SK-N-SH (cell line): ENCODE measurements at regions not wholly inside any gene's neighbourhood (a gene's known extent, or its start where the extent isn't known, plus 50 kb on each side); places are given as distances from the start of the nearest gene placed in this dataset.

Experiments
- CTCF ChIA-PET: fragments of 300-600, 350-600 bp; formaldehyde crosslinking; extraction: SDS; loops from one replicate; lab custom pipeline; 2021; lab: Yijun Ruan, JAX
- POLR2A ChIA-PET: fragments of 350-600 bp; sonication (Branson Sonifier 250); formaldehyde crosslinking; extraction: SDS; loops from one replicate; lab custom pipeline; 2020; ENCODE audit warnings: antibody characterized with exemption, inconsistent platforms; lab: Yijun Ruan, JAX
- DNase-seq: peaks from one replicate; pipeline ENCODE4 v3.0.0; 2012
- H2AFZ ChIP-seq: fragments of 200-600 bp; sonication (generic); 2 replicates; pipeline ENCODE4 v1.8.1; 2016; ENCODE audit warnings: antibody characterized with exemption, mild to moderate bottlenecking, low read depth
- H3F3A ChIP-seq: fragments of 200-600 bp; sonication (generic); replicated peaks from 2 replicates; pipeline ENCODE3; 2016; ENCODE audit warnings: antibody characterized with exemption, mild to moderate bottlenecking; ENCODE audit not compliant: insufficient read depth
- H3K27ac ChIP-seq, 2 experiments: fragments of 200-500 bp in 1 of 2; fragments of 200-600 bp in 1 of 2; sonication (Bioruptor generic) in 1 of 2; sonication (generic), shearing (Covaris generic) in 1 of 2; 2 replicates each; pipeline versions ENCODE4 v1.5.1 to v1.6.1; 2014 to 2016; ENCODE audit warnings: low read depth in 2 of 2, inconsistent platforms in 1 of 2, low read length in 1 of 2, mild to moderate bottlenecking in 1 of 2, mixed read lengths in 1 of 2
- H3K27me3 ChIP-seq: fragments of 200-600 bp; sonication (generic), shearing (Covaris generic); 2 replicates; pipeline ENCODE4 v1.6.1; 2016; ENCODE audit warnings: mixed run types; ENCODE audit not compliant: insufficient read depth
- H3K36me3 ChIP-seq, 2 experiments: fragments of 200-500 bp in 1 of 2; fragments of 200-600 bp in 1 of 2; sonication (Bioruptor generic) in 1 of 2; sonication (generic) in 1 of 2; replicated peaks in 1 of 2; 2 replicates each; pipeline versions ENCODE3 to v1.5.1; 2014 to 2016; ENCODE audit warnings: low read length in 1 of 2, mild to moderate bottlenecking in 1 of 2; ENCODE audit not compliant: insufficient read depth in 2 of 2, control insufficient read depth in 1 of 2
- H3K4me1 ChIP-seq, 2 experiments: fragments of 200-500 bp in 1 of 2; fragments of 200-600 bp in 1 of 2; sonication (Bioruptor generic) in 1 of 2; sonication (generic), shearing (Covaris generic) in 1 of 2; 2 replicates each; pipeline versions ENCODE4 v1.5.1 to v1.6.1; 2014 to 2016; ENCODE audit warnings: low read depth in 1 of 2, low read length in 1 of 2, mixed run types in 1 of 2; ENCODE audit not compliant: insufficient read depth in 2 of 2, control insufficient read depth in 1 of 2
- H3K4me2 ChIP-seq: fragments of 200-600 bp; sonication (generic), shearing (Covaris generic); 2 replicates; pipeline ENCODE4 v1.6.1; 2017; ENCODE audit warnings: mixed run types
- H3K4me3 ChIP-seq, 2 experiments: fragments of 200-500 bp in 1 of 2; fragments of 200-600 bp in 1 of 2; sonication (Bioruptor generic) in 1 of 2; sonication (generic), shearing (Covaris generic) in 1 of 2; 2 replicates each; pipeline versions ENCODE4 v1.5.1 to v1.8.1; 2014 to 2016; ENCODE audit warnings: low read depth in 2 of 2, inconsistent platforms in 1 of 2, low read length in 1 of 2, mild to moderate bottlenecking in 1 of 2, mixed read lengths in 1 of 2, moderate library complexity in 1 of 2
- H3K79me2 ChIP-seq: fragments of 200-600 bp; sonication (generic); 2 replicates; pipeline ENCODE4 v1.8.1; 2017; ENCODE audit warnings: mild to moderate bottlenecking; ENCODE audit not compliant: insufficient read depth
- H3K9ac ChIP-seq: fragments of 200-600 bp; sonication (generic); 2 replicates; pipeline ENCODE4 v1.6.1; 2017; ENCODE audit warnings: mixed run types
- H3K9me2 ChIP-seq: fragments of 200-600 bp; sonication (generic); 2 replicates; pipeline ENCODE4 v1.6.1; 2017; ENCODE audit warnings: mixed run types
- H3K9me3 ChIP-seq: fragments of 200-600 bp; sonication (generic); 2 replicates; pipeline ENCODE4 v1.6.1; 2017; ENCODE audit warnings: mixed run types, mild to moderate bottlenecking, moderate library complexity
- H4K20me1 ChIP-seq: fragments of 200-600 bp; sonication (generic); 2 replicates; pipeline ENCODE4 v1.6.1; 2017; ENCODE audit warnings: mild to moderate bottlenecking, mixed run types; ENCODE audit not compliant: insufficient read depth
- ELF1 ChIP-seq: IDR thresholded peaks from 2 replicates; pipeline ENCODE4 v1.4.0; 2012
- FOXJ3 ChIP-seq: sonication (generic); formaldehyde crosslinking; IDR thresholded peaks from 2 replicates; pipeline ENCODE4 v1.5.1; 2020; ENCODE audit warnings: mild to moderate bottlenecking, missing genetic modification reagents
- FOXM1 ChIP-seq: IDR thresholded peaks from 2 replicates; pipeline ENCODE4 v1.4.0; 2012; ENCODE audit warnings: low read depth, mild to moderate bottlenecking
- MEF2A ChIP-seq: IDR thresholded peaks from 2 replicates; pipeline ENCODE4 v1.4.0; 2012; ENCODE audit warnings: low read depth, borderline replicate concordance
- NRF1 ChIP-seq: IDR thresholded peaks from 2 replicates; pipeline ENCODE4 v1.6.1; 2012; ENCODE audit warnings: low read depth, mild to moderate bottlenecking, low read length
- POLR2AphosphoS5 ChIP-seq: IDR thresholded peaks from 2 replicates; pipeline ENCODE4 v1.6.1; 2012; ENCODE audit warnings: low read depth, low read length
- RAD21 ChIP-seq: IDR thresholded peaks from 2 replicates; pipeline ENCODE4 v1.6.1; 2012; ENCODE audit warnings: mild to moderate bottlenecking, low read length
- RCOR1 ChIP-seq: fragments of 150-350 bp; IDR thresholded peaks from 2 replicates; pipeline ENCODE4 v1.6.1; 2017; ENCODE audit warnings: antibody characterized with exemption, low read length
- RXRA ChIP-seq: IDR thresholded peaks from 2 replicates; pipeline ENCODE4 v1.4.0; 2012; ENCODE audit warnings: low read depth, mild to moderate bottlenecking, borderline replicate concordance
- SIN3A ChIP-seq: IDR thresholded peaks from 2 replicates; pipeline ENCODE4 v1.6.1; 2012; ENCODE audit warnings: low read depth, mild to moderate bottlenecking, low read length, moderate library complexity, borderline replicate concordance
- SMC3 ChIP-seq: IDR thresholded peaks from 2 replicates; pipeline ENCODE4 v1.6.1; 2012; ENCODE audit warnings: low read depth, low read length, improper control_type of control experiment
- TCF12 ChIP-seq: IDR thresholded peaks from 2 replicates; pipeline ENCODE4 v1.4.0; 2012
- WGBS: methylation state at CpG from one replicate; pipeline ENCODE4 v1.1.6; 2017; ENCODE audit warnings: low lambda C conversion rate; 5-methylcytosine and 5-hydroxymethylcytosine counted together
- TF ChIP-seq, protein P1 (sequence below): IDR thresholded peaks from 2 replicates; pipeline ENCODE4; 2012
- TF ChIP-seq, protein P2 (sequence below): IDR thresholded peaks from 2 replicates; pipeline ENCODE4 v1.4.0; 2012; ENCODE audit warnings: low read depth, borderline replicate concordance
- TF ChIP-seq, protein P3 (sequence below): IDR thresholded peaks from 2 replicates; pipeline ENCODE4 v1.4.0; 2012; ENCODE audit warnings: low read depth, borderline replicate concordance

DNA sequence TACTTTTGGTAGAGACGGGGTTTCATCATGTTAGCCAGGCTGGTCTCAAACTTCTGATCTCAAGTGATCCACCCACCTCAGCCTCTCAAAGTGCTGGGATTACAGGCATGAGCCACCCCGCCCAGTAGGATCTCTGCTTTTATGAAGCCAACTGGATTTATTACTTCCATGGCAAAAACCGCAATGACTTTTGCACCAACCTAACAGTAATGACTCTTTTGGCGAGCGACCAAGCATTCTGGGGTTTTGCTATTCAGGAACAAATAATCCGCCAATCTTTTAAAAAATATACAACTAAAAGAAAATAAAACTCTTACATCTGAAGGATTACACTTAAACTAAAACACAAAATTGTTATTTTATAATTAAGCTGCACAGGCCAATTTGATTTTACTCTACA lies 260.6 kb downstream of the ZEB2 start:
- Histone ChIP-seq H3K4me1 (no peaks in the 10 kb centered on the region), H3K27me3 (no peaks in the 10 kb centered on the region), H3K27ac (no peak overlapping the region), H3K9me3 (peaks cover 10% of the 10 kb centered on the region), H2AFZ (no peak overlapping the region), H3K4me3 (no peak overlapping the region), H3K9ac (no peak overlapping the region), H4K20me1 (no peaks in the 10 kb centered on the region), H3K79me2 (no peaks in the 10 kb centered on the region), H3F3A (no peaks in the 10 kb centered on the region), H3K36me3 (peaks cover 0 to 8% of the 10 kb centered on the region in 2 experiments), H3K9me2 (no peaks in the 10 kb centered on the region), H3K4me2 (no peak overlapping the region)
- WGBS: 94% methylated on average over 6 of the region's 6 CpGs
- TF ChIP-seq, protein P1, sequence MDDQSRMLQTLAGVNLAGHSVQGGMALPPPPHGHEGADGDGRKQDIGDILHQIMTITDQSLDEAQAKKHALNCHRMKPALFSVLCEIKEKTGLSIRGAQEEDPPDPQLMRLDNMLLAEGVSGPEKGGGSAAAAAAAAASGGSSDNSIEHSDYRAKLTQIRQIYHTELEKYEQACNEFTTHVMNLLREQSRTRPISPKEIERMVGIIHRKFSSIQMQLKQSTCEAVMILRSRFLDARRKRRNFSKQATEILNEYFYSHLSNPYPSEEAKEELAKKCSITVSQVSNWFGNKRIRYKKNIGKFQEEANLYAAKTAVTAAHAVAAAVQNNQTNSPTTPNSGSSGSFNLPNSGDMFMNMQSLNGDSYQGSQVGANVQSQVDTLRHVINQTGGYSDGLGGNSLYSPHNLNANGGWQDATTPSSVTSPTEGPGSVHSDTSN: no peak
- TF ChIP-seq POLR2AphosphoS5 (no peak), SIN3A (no peak), TCF12 (no peak), SMC3 (no peak), MEF2A (no peak), NRF1 (no peak), FOXJ3 (CRISPR knock-in tag) (no peak), FOXM1 (no peak), RAD21 (no peak)
- TF ChIP-seq, protein P2, sequence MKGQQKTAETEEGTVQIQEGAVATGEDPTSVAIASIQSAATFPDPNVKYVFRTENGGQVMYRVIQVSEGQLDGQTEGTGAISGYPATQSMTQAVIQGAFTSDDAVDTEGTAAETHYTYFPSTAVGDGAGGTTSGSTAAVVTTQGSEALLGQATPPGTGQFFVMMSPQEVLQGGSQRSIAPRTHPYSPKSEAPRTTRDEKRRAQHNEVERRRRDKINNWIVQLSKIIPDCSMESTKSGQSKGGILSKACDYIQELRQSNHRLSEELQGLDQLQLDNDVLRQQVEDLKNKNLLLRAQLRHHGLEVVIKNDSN: no peak
- TF ChIP-seq, protein P3, sequence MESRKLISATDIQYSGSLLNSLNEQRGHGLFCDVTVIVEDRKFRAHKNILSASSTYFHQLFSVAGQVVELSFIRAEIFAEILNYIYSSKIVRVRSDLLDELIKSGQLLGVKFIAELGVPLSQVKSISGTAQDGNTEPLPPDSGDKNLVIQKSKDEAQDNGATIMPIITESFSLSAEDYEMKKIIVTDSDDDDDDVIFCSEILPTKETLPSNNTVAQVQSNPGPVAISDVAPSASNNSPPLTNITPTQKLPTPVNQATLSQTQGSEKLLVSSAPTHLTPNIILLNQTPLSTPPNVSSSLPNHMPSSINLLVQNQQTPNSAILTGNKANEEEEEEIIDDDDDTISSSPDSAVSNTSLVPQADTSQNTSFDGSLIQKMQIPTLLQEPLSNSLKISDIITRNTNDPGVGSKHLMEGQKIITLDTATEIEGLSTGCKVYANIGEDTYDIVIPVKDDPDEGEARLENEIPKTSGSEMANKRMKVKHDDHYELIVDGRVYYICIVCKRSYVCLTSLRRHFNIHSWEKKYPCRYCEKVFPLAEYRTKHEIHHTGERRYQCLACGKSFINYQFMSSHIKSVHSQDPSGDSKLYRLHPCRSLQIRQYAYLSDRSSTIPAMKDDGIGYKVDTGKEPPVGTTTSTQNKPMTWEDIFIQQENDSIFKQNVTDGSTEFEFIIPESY: no peak
- POLR2A ChIA-PET: no interaction called here
- no peak for DNase-seq
- CTCF ChIA-PET: no interaction called here

DNA sequence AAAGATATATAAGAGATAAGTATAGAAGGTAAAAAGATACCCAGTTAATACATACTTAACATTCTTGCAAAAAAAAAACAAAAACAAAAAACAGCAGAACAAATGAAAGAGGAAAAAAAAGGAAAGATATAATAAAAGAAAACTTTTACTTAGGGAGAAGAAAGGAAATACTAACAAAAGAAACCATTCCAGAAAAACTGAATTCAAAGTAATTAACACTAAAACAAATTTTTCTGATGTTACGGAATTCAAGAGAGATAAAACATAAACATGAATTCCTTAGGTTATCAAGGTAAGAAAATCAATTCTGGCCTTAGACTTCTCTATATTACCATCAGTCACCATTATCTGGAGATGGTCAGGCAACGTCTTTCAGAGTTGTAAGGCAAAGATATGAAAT lies 261.8 kb downstream of the ZEB2 start:
- Histone ChIP-seq H3K4me2 (no peak overlapping the region), H3K9ac (no peak overlapping the region), H2AFZ (no peak overlapping the region), H3F3A (no peaks in the 10 kb centered on the region), H3K4me3 (no peak overlapping the region), H3K27me3 (no peaks in the 10 kb centered on the region), H3K27ac (no peak overlapping the region), H3K9me3 (peaks cover 15% of the 10 kb centered on the region), H3K79me2 (no peaks in the 10 kb centered on the region), H3K36me3 (peaks cover 0 to 8% of the 10 kb centered on the region in 2 experiments), H4K20me1 (no peaks in the 10 kb centered on the region), H3K4me1 (no peaks in the 10 kb centered on the region), H3K9me2 (no peaks in the 10 kb centered on the region)
- POLR2A ChIA-PET: no interaction called here
- TF ChIP-seq RXRA (no peak), SMC3 (no peak), RCOR1 (no peak), ELF1 (no peak)
- 80% methylated on average over 2 of the region's 2 CpGs for WGBS
- CTCF ChIA-PET: no interaction called here
- DNase-seq: no peak
